ENCODE measurements at regions not wholly inside any gene's neighbourhood (a gene's known extent, or its start where the extent isn't known, plus 50 kb on each side); places are given as distances from the start of the nearest gene placed in this dataset.

DNA sequence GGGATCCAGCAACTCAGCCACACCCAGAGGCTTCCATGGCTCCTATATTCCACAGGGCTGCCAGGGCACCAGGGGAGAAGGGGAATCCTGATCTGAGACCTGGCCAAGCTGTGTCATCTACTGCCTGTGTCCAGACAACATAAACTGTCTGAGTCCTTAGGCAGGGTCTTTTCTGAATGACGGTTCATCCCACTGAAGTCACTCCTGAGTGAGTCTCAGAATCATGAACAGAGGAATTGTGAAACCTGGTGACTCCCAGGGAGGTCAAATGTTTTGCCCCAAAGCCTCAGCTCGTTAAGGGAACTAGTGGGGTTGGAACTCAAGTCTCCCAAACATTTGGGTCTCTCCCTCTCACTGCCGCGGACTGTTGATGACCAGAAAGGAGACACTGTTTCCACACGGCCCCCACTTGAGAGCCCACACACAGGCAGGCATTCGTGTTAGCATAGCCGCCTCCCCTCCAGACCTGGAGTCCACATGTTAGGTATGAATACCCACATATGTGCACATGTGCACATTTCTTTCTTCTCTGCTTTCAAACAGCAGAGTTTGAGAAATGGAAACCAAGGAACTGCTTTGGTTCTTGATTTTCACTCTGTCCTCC, 87.2 kb upstream of the KCNK12 start:
- Mint-ChIP-seq H3K27me3 (peaks cover 2% of the 10 kb centered on the region), H3K27ac (no peak overlapping the region)

DNA sequence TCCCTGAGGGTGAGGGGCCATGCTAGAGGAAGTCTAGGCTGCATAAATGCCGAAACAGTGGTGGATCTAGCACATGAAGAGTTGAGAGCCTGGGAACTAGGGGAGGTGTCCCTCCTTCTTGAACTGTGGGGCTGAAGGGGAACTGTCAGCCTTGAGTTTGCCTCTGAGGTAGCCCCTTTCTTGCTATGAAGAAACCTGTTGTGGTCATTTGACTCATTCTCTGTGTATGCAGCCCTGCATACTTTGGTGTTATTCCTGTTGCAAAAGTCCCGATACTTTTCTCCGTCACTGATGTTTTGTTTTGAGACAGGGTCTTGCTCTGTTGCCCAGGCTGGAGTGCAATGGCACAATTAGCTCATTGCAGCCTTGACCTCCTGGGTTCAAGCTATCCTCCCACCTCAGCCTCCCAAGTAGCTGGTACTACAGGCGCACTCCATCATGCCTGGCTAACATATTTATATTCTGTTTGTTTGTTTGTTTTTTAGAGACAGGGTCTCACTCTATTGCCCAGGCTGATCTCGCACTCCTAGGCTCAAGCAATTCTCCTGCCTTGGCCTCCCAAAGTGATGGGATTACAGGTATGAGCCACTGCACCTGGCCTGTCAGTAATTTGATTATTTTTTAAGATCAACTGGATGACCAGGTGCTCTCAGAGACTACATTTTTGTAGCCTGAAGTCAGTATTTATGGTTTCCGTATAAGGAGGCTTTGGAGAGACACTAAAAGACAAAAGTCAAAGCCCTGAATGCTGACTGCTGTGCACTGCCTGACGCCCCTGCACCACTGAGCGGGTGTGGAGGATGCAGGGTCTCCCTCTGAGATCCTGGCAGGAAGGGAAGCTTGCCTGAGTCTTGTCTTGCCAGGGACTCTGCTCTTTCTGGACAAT, 86.2 kb upstream of the KCNK12 start:
- no peak overlapping the region for H3K27ac Mint-ChIP-seq
- peaks cover 8% of the 10 kb centered on the region for H3K4me1 Mint-ChIP-seq (ENCODE audit: low read depth)
- no peak overlapping the region for H3K4me3 Mint-ChIP-seq (ENCODE audit: low read depth)
- H3K27me3 Mint-ChIP-seq, result peaks cover 7% of the 10 kb centered on the region
- no peaks in the 10 kb centered on the region for H3K36me3 Mint-ChIP-seq (ENCODE audit: insufficient read depth)
- TF ChIP-seq, protein P1, sequence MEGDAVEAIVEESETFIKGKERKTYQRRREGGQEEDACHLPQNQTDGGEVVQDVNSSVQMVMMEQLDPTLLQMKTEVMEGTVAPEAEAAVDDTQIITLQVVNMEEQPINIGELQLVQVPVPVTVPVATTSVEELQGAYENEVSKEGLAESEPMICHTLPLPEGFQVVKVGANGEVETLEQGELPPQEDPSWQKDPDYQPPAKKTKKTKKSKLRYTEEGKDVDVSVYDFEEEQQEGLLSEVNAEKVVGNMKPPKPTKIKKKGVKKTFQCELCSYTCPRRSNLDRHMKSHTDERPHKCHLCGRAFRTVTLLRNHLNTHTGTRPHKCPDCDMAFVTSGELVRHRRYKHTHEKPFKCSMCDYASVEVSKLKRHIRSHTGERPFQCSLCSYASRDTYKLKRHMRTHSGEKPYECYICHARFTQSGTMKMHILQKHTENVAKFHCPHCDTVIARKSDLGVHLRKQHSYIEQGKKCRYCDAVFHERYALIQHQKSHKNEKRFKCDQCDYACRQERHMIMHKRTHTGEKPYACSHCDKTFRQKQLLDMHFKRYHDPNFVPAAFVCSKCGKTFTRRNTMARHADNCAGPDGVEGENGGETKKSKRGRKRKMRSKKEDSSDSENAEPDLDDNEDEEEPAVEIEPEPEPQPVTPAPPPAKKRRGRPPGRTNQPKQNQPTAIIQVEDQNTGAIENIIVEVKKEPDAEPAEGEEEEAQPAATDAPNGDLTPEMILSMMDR (IDR thresholded peaks at IDR 0.05; ENCODE audit: unreplicated experiment), result no peak
- H3K9me3 Mint-ChIP-seq (ENCODE audit: low read depth), result no peaks in the 10 kb centered on the region
- DNase-seq (ENCODE audit: low spot score, unreplicated experiment), result no peak

More for the DNA sequence above, 87.2 kb upstream of the KCNK12 start:
- Mint-ChIP-seq H3K9me3 (ENCODE audit: low read depth) (no peaks in the 10 kb centered on the region), H3K36me3 (ENCODE audit: insufficient read depth) (no peaks in the 10 kb centered on the region), H3K4me3 (ENCODE audit: low read depth) (no peak overlapping the region), H3K4me1 (ENCODE audit: low read depth) (peaks cover 8% of the 10 kb centered on the region)
- DNase-seq (ENCODE audit: low spot score, unreplicated experiment), result no peak
- TF ChIP-seq, protein P1 (IDR thresholded peaks at IDR 0.05; ENCODE audit: unreplicated experiment), result no peak

- H3K36me3 Mint-ChIP-seq (ENCODE audit: insufficient read depth), result no peaks in the 10 kb centered on the region
- H3K27me3 Mint-ChIP-seq, result peaks cover 7% of the 10 kb centered on the region
- no peaks in the 10 kb centered on the region for H3K9me3 Mint-ChIP-seq (ENCODE audit: low read depth)
- H3K27ac Mint-ChIP-seq, result no peak overlapping the region
- TF ChIP-seq, protein P1 (IDR thresholded peaks at IDR 0.05; ENCODE audit: unreplicated experiment), result no peak
- peaks cover 8% of the 10 kb centered on the region for H3K4me1 Mint-ChIP-seq (ENCODE audit: low read depth)
- H3K4me3 Mint-ChIP-seq (ENCODE audit: low read depth), result no peak overlapping the region
- no peak for DNase-seq (ENCODE audit: low spot score, unreplicated experiment)
Measured at GRCh38 chr2:47655563-47655880, 84.7 kb upstream of the KCNK12 start.

DNA sequence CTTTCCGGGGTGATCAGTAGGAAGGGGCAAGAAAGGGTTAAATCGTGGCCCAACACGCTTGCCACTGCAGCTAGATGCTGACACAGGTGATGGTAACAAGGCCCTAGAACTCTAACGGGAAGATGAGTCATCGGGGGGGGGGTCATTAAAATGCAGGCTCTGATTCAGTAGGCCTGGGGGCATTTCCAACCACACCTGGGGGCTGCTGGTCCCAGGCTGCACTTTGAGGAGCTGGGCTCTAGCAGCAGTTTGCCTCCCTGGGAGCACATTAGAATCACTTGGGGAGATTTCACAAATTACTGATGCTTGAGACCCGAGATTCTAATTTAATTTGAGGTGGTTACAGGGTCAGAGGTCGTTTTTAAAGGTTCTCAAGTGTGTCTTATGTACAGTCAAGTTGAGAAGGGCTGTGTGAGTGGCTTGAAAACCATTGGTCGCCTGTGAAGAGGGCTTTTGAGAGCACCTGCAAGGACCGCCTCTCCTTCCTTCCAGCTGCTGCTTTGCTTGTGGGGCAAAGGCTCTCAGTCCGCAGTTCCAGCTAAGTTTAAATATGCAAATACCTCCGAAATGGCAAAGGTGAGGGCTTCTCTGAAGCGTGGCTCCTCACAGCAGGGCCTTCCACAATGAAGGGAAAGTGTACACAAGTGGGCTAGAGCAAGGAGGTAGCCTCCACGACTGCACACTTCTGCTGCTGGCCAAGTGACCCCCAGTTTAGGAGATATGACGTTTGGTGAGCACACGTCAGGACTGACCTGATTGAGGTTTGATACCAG, 84.2 kb upstream of the KCNK12 start:
- peaks cover 5% of the 10 kb centered on the region for H3K27me3 Mint-ChIP-seq
- TF ChIP-seq, protein P1 (IDR thresholded peaks at IDR 0.05; ENCODE audit: unreplicated experiment), result no peak
- H3K36me3 Mint-ChIP-seq (ENCODE audit: insufficient read depth), result no peaks in the 10 kb centered on the region
- no peak for DNase-seq (ENCODE audit: low spot score, unreplicated experiment)
- H3K4me3 Mint-ChIP-seq (ENCODE audit: low read depth), result no peak overlapping the region
- H3K9me3 Mint-ChIP-seq (ENCODE audit: low read depth), result no peaks in the 10 kb centered on the region
- peaks cover 8% of the 10 kb centered on the region for H3K4me1 Mint-ChIP-seq (ENCODE audit: low read depth)
- H3K27ac Mint-ChIP-seq, result no peak overlapping the region
